ENCODE measurements at regions not wholly inside any gene's neighbourhood (a gene's known extent, or its start where the extent isn't known, plus 50 kb on each side); places are given as distances from the start of the nearest gene placed in this dataset.

- DNase-seq (ENCODE audit: low spot score) = no peak
These were observed 315.8 kb downstream of the SH3GL2 start for GRCh38 chr9:17894501-17895160.

GRCh38 chr9:17900606-17901005, 321.7 kb downstream of the SH3GL2 start:
- DNase-seq (ENCODE audit: low spot score) = no peak

GRCh38 chr9:17905366-17905765, 326.5 kb downstream of the SH3GL2 start:
- DNase-seq (ENCODE audit: low spot score) = no peak

GRCh38 chr9:17905781-17906175, 326.9 kb downstream of the SH3GL2 start:
- no peak for DNase-seq (ENCODE audit: low spot score)

- no peak for DNase-seq (ENCODE audit: low spot score)
These were observed 327.4 kb downstream of the SH3GL2 start for GRCh38 chr9:17906176-17906840.

- DNase-seq (ENCODE audit: low spot score) = no peak
These were observed 328.2 kb downstream of the SH3GL2 start for GRCh38 chr9:17906841-17907778.

GRCh38 chr9:17907779-17908508, 329.1 kb downstream of the SH3GL2 start:
- no peak for DNase-seq (ENCODE audit: low spot score)

- no peak for DNase-seq (ENCODE audit: low spot score)
These were observed 347.4 kb downstream of the SH3GL2 start for GRCh38 chr9:17926246-17926645.

- DNase-seq (ENCODE audit: low spot score) = no peak
These were observed 348.8 kb downstream of the SH3GL2 start for GRCh38 chr9:17927616-17928015.

GRCh38 chr9:17928228-17928627, 349.4 kb downstream of the SH3GL2 start:
- DNase-seq (ENCODE audit: low spot score) = no peak

GRCh38 chr9:17928768-17929167, 349.9 kb downstream of the SH3GL2 start:
- no peak for DNase-seq (ENCODE audit: low spot score)

- DNase-seq (ENCODE audit: low spot score) = no peak
These were observed 350.6 kb downstream of the SH3GL2 start for GRCh38 chr9:17929506-17929905.

- no peak for DNase-seq (ENCODE audit: low spot score)
These were observed 351.2 kb downstream of the SH3GL2 start for GRCh38 chr9:17930071-17930470.

GRCh38 chr9:17936365-17936764, 357.5 kb downstream of the SH3GL2 start:
- no peak for DNase-seq (ENCODE audit: low spot score)

- no peak for DNase-seq (ENCODE audit: low spot score)
These were observed 359.3 kb downstream of the SH3GL2 start for GRCh38 chr9:17938035-17938655.

- peak; percentile 22 for DNase-seq (ENCODE audit: low spot score)
These were observed 363.6 kb downstream of the SH3GL2 start for GRCh38 chr9:17942498-17942897.

GRCh38 chr9:17955409-17955808, 376.5 kb downstream of the SH3GL2 start:
- no peak for DNase-seq (ENCODE audit: low spot score)

- DNase-seq (ENCODE audit: low spot score) = no peak
These were observed 379.5 kb downstream of the SH3GL2 start for GRCh38 chr9:17958363-17958762.

GRCh38 chr9:17962747-17963146, 383.9 kb downstream of the SH3GL2 start:
- no peak for DNase-seq (ENCODE audit: low spot score)

- DNase-seq (ENCODE audit: low spot score) = no peak
These were observed 384.6 kb downstream of the SH3GL2 start for GRCh38 chr9:17963498-17963897.

- no peak for DNase-seq (ENCODE audit: low spot score)
These were observed 388.9 kb downstream of the SH3GL2 start for GRCh38 chr9:17967731-17968130.
